GM23248 (cell line): ENCODE measurements at regions not wholly inside any gene's neighbourhood (a gene's known extent, or its start where the extent isn't known, plus 50 kb on each side); places are given as distances from the start of the nearest gene placed in this dataset.
A peak's percentile ranks its signal among the peaks of the same experiment; 100 is the strongest.

Source experiments
- DNase-seq: peaks from one replicate; pipeline ENCODE4 v3.0.0-alpha.2; 2015
- H2AFZ ChIP-seq: fragments of 200-600 bp; sonication (generic); 2 replicates; pipeline ENCODE4 v1.6.1; 2016; ENCODE audit warnings: antibody characterized with exemption
- H3F3A ChIP-seq: fragments of 200-600 bp; sonication (generic); 2 replicates; pipeline ENCODE4 v1.6.1; 2016; ENCODE audit warnings: mild to moderate bottlenecking, antibody characterized with exemption, mixed run types; ENCODE audit not compliant: insufficient read depth
- H3K27ac ChIP-seq: fragments of 200-600 bp; sonication (generic); 2 replicates; pipeline ENCODE4 v1.5.1; 2016; ENCODE audit warnings: mild to moderate bottlenecking
- H3K27me3 ChIP-seq: fragments of 200-600 bp; sonication (generic); replicated peaks from 2 replicates; pipeline ENCODE4 v1.6.1; 2016; ENCODE audit warnings: mild to moderate bottlenecking; ENCODE audit not compliant: insufficient read depth
- H3K36me3 ChIP-seq: fragments of 200-600 bp; sonication (generic); 2 replicates; pipeline ENCODE4 v1.6.1; 2016; ENCODE audit warnings: low read depth, mild to moderate bottlenecking
- H3K4me1 ChIP-seq: fragments of 200-600 bp; sonication (generic); 2 replicates; pipeline ENCODE4 v1.6.1; 2016; ENCODE audit warnings: mild to moderate bottlenecking; ENCODE audit not compliant: insufficient read depth
- H3K4me2 ChIP-seq: fragments of 200-600 bp; sonication (generic); one replicate; pipeline ENCODE4 v1.6.1; 2016; ENCODE audit warnings: mild to moderate bottlenecking; ENCODE audit not compliant: unreplicated experiment
- H3K4me3 ChIP-seq: fragments of 200-600 bp; sonication (generic); 2 replicates; pipeline ENCODE4 v1.5.1; 2016; ENCODE audit warnings: mild to moderate bottlenecking
- H3K79me2 ChIP-seq: fragments of 200-600 bp; sonication (generic); 2 replicates; pipeline ENCODE4 v1.6.1; 2016; ENCODE audit warnings: mild to moderate bottlenecking; ENCODE audit not compliant: insufficient read depth
- H3K9ac ChIP-seq: fragments of 200-600 bp; sonication (generic); 2 replicates; pipeline ENCODE4 v1.6.1; 2016; ENCODE audit warnings: mild to moderate bottlenecking
- H3K9me2 ChIP-seq: fragments of 200-600 bp; sonication (generic); 2 replicates; pipeline ENCODE4 v1.6.1; 2016; ENCODE audit warnings: mixed run types, mild to moderate bottlenecking, moderate library complexity; ENCODE audit not compliant: insufficient read depth
- H3K9me3 ChIP-seq: fragments of 200-600 bp; sonication (generic); one replicate; pipeline ENCODE4 v1.6.1; 2017; ENCODE audit warnings: low read depth
- H4K20me1 ChIP-seq: fragments of 200-600 bp; sonication (generic); 2 replicates; pipeline ENCODE4 v1.6.0; 2016; ENCODE audit not compliant: insufficient read depth
- EZH2 ChIP-seq: fragments of 200-600 bp; sonication (generic); IDR thresholded peaks from 2 replicates; pipeline ENCODE4 v1.6.1; 2018; ENCODE audit warnings: antibody characterized with exemption, mild to moderate bottlenecking; ENCODE audit not compliant: insufficient read depth, poor library complexity, severe bottlenecking
- EZH2phosphoT487 ChIP-seq: fragments of 200-600 bp; sonication (generic); IDR thresholded peaks from 2 replicates; pipeline ENCODE4 v1.6.1; 2018; ENCODE audit warnings: antibody characterized with exemption, moderate library complexity, mild to moderate bottlenecking, low read depth; ENCODE audit not compliant: insufficient read depth
- WGBS, 2 experiments: methylation state at CpG; one replicate each; pipeline ENCODE4 v1.1.6; 2015 to 2017; ENCODE audit warnings: low lambda C conversion rate in 2 of 2, low coverage in 1 of 2; ENCODE audit errors: missing lambda C conversion rate in 2 of 2; 5-methylcytosine and 5-hydroxymethylcytosine counted together
- in situ Hi-C: fragments of 300-500 bp; cut with MboI; formaldehyde crosslinking; loops from 2 replicates; pipeline ENCODE4 v1.15.0; 2020

DNA sequence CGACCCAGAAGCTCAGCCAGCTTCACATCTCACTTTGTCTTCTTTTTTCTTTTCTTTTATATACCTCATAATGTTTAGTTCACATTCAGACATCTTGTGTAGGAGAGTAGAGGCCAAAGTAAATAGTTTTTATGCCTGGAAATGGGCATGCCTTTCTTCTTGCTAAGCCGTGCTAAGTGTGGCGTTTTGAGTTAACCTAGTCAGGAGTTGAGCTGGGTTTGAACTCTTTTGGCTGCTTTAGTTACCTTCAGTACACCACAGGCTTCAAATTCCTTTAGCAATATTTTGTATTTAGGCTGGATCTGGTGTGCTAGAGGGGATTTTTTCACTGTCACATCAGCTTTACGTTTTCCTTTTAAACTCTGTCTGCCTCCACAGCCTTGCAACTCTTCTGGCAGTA lies 300.8 kb downstream of the ZNF674 start:
- WGBS, 2 experiments, result 61 to 67% methylated on average over 4 of the region's 4 CpGs
- H3K79me2 ChIP-seq, result no peaks in the 10 kb centered on the region
- TF ChIP-seq EZH2 (no peak), EZH2phosphoT487 (no peak)
- H3K9ac ChIP-seq, result no peak overlapping the region
- H2AFZ ChIP-seq, result no peak overlapping the region
- H3K4me1 ChIP-seq, result no peaks in the 10 kb centered on the region
- H3K9me2 ChIP-seq, result no peaks in the 10 kb centered on the region
- no peaks in the 10 kb centered on the region for H4K20me1 ChIP-seq
- no peaks in the 10 kb centered on the region for H3K36me3 ChIP-seq
- in situ Hi-C loops, result no loop called here
- H3K9me3 ChIP-seq, result no peaks in the 10 kb centered on the region
- H3K27ac ChIP-seq, result no peak overlapping the region
- no peak overlapping the region for H3K4me2 ChIP-seq
- H3F3A ChIP-seq, result no peaks in the 10 kb centered on the region
- H3K27me3 ChIP-seq, result no peaks in the 10 kb centered on the region
- no peak overlapping the region for H3K4me3 ChIP-seq
- DNase-seq, result peak; percentile 7

DNA sequence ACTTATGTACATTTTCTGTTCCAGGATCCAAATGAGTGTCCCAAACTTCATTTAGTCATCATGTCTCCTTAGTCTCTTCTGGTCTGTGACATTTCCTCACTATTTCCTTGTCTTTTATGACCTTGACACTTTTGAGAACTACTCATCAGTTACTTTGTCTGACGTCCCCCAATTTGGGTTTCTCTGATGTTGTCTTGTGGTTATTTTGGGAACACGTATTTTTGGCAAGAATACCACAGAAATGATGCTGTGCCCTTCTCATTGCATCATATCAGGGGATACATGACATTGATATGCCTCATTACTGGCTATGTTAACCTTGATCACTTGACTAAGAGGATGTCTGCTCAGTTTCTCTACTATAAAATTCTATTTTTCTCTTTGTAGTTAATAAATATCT lies 308.8 kb downstream of the ZNF674 start:
- in situ Hi-C loops, result no loop called here
- no peak for DNase-seq
- TF ChIP-seq EZH2 (no peak), EZH2phosphoT487 (no peak)
- Histone ChIP-seq H3K27me3 (no peaks in the 10 kb centered on the region), H3F3A (no peaks in the 10 kb centered on the region), H3K4me3 (no peak overlapping the region), H2AFZ (no peak overlapping the region), H3K27ac (no peak overlapping the region), H3K9ac (no peak overlapping the region), H3K4me1 (no peaks in the 10 kb centered on the region), H3K36me3 (no peaks in the 10 kb centered on the region), H3K9me2 (no peaks in the 10 kb centered on the region), H3K4me2 (no peak overlapping the region), H3K9me3 (no peaks in the 10 kb centered on the region), H4K20me1 (no peaks in the 10 kb centered on the region), H3K79me2 (no peaks in the 10 kb centered on the region)
- WGBS, 2 experiments, result 18 to 37% methylated on average over 2 of the region's 2 CpGs

DNA sequence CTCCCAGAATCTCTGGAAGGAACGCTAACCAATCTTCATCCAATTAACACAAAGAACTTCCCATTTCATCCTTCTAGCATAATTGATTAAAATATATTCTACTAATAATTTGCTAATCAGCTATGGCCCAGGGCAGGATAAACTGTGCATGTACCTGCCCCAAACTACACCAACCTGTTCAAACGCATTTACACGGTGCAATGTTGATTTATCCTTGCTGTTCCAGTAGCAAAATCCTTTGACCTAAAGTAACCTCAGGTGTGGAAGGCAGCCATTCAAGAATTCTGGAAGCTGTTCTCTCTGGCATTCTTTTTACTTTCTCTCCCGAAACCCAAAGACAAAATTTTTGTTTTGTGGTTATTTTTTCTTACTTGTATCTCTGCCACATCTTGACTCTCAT lies 309.4 kb downstream of the ZNF674 start:
- no peaks in the 10 kb centered on the region for H3K27me3 ChIP-seq
- 87 to 93% methylated on average over 4 of the region's 4 CpGs for WGBS, 2 experiments
- H3K79me2 ChIP-seq, result no peaks in the 10 kb centered on the region
- no peaks in the 10 kb centered on the region for H3K9me2 ChIP-seq
- H3K4me3 ChIP-seq, result no peak overlapping the region
- no peak for DNase-seq
- in situ Hi-C loops, result no loop called here
- H4K20me1 ChIP-seq, result no peaks in the 10 kb centered on the region
- H3F3A ChIP-seq, result no peaks in the 10 kb centered on the region
- TF ChIP-seq EZH2phosphoT487 (no peak), EZH2 (no peak)
- H3K4me2 ChIP-seq, result no peak overlapping the region
- H3K9ac ChIP-seq, result no peak overlapping the region
- no peaks in the 10 kb centered on the region for H3K36me3 ChIP-seq
- no peaks in the 10 kb centered on the region for H3K4me1 ChIP-seq
- H3K9me3 ChIP-seq, result no peaks in the 10 kb centered on the region
- no peak overlapping the region for H3K27ac ChIP-seq
- H2AFZ ChIP-seq, result no peak overlapping the region

DNA sequence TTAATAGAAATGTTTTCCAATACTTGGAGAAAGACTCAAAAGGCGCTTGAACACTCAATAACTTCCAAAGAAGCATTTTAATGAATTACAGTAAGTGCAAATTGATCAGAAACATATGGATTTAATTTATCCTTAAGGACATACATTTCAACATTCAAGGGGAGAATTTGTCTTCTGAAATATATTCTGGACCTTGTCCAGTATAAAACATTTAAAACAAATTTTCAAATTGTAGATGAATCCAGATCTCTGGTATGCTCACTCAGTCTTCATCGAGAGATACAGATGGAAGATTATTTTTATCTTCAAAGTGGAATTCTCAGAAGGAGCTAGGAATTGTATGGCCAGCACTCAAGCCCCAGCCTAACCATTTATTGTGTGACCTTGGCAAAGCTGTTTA lies 310.4 kb downstream of the ZNF674 start:
- H3K4me3 ChIP-seq, result no peak overlapping the region
- no peaks in the 10 kb centered on the region for H3K9me3 ChIP-seq
- H3K36me3 ChIP-seq, result no peaks in the 10 kb centered on the region
- no peaks in the 10 kb centered on the region for H3K4me1 ChIP-seq
- no peak overlapping the region for H3K27ac ChIP-seq
- 30 to 32% methylated on average over 2 of the region's 2 CpGs for WGBS, 2 experiments
- no peak overlapping the region for H3K4me2 ChIP-seq
- no peaks in the 10 kb centered on the region for H3K9me2 ChIP-seq
- no peaks in the 10 kb centered on the region for H3K27me3 ChIP-seq
- no peak for TF ChIP-seq EZH2
- TF ChIP-seq EZH2phosphoT487, result no peak
- H3F3A ChIP-seq, result no peaks in the 10 kb centered on the region
- no peak for DNase-seq
- no peaks in the 10 kb centered on the region for H3K79me2 ChIP-seq
- H2AFZ ChIP-seq, result no peak overlapping the region
- no peak overlapping the region for H3K9ac ChIP-seq
- H4K20me1 ChIP-seq, result no peaks in the 10 kb centered on the region
- in situ Hi-C loops, result no loop called here

DNA sequence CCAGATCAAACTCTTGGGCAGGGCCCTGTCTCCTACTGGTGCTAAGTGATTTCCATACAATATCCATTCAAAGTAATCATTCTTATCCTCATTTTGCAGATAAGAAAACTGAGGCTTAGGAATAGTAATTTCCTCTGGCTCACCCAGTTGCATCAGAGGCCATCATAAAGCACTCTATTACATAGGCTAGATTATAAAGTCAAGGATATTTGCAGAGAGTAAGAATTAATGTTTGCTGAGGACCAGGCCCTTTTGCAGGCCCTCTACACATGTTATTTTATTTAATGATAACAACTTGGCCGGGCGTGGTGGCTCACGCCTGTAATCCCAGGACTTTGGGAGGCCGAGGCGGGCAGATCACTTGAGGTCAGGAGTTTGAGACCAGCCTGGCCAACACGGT lies 316.8 kb downstream of the ZNF674 start:
- no peak overlapping the region for H3K4me3 ChIP-seq
- no peak overlapping the region for H3K9ac ChIP-seq
- WGBS, 2 experiments, result 77 to 81% methylated on average over 5 to 6 of the region's 6 CpGs
- H3K4me2 ChIP-seq, result no peak overlapping the region
- H3K27ac ChIP-seq, result no peak overlapping the region
- no peak for TF ChIP-seq EZH2phosphoT487
- TF ChIP-seq EZH2, result no peak
- no peak for DNase-seq
- H3K9me3 ChIP-seq, result no peaks in the 10 kb centered on the region
- no peaks in the 10 kb centered on the region for H4K20me1 ChIP-seq
- no peaks in the 10 kb centered on the region for H3K36me3 ChIP-seq
- H3K79me2 ChIP-seq, result no peaks in the 10 kb centered on the region
- no peaks in the 10 kb centered on the region for H3K27me3 ChIP-seq
- H3K4me1 ChIP-seq, result no peaks in the 10 kb centered on the region
- in situ Hi-C loops, result no loop called here
- no peak overlapping the region for H2AFZ ChIP-seq
- H3F3A ChIP-seq, result no peaks in the 10 kb centered on the region
- H3K9me2 ChIP-seq, result no peaks in the 10 kb centered on the region
